ENCODE measurements at regions not wholly inside any gene's neighbourhood (a gene's known extent, or its start where the extent isn't known, plus 50 kb on each side); places are given as distances from the start of the nearest gene placed in this dataset.

GRCh38 chr21:14833666-14834351 is 231.0 kb downstream of the NRIP1 start:
- POLR2A ChIA-PET = interaction anchor here (0.7 kb wide), 1 partner anchor 32 kb away, joined by 3 read pairs; no protein-coding TSS in a partner anchor
- CTCF ChIA-PET (ENCODE audit: low intra/inter-chr PET ratio) = no interaction called here
- WGBS (ENCODE audit: insufficient coverage, low coverage, missing lambda C conversion rate) = 35% methylated on average over 1 of the region's 1 CpG
- H3K27me3 ChIP-seq (ENCODE audit: control insufficient read depth in 2 of 2, insufficient read depth in 2 of 2, low read length in 2 of 2) = no peaks in the 10 kb centered on the region
- H2AFZ ChIP-seq (ENCODE audit: low read depth, low read length) = no peak overlapping the region
- intact Hi-C loops (cut with micrococcal nuclease) = no loop called here
- in situ Hi-C loops (cut with MboI) = no loop called here
- BruUV-seq (replicated peaks) = no TSS peak
- no peak overlapping the region for H3K4me3 ChIP-seq
- DNase-seq (ENCODE audit: extremely low read depth in 1 of 4, low spot score in 3 of 4) (no peak), ATAC-seq (peak; percentile 53), FAIRE-seq (peak; percentile 60)
- H3K9me1 ChIP-seq (ENCODE audit: control insufficient read depth, insufficient read depth, low read length) = no peaks in the 10 kb centered on the region
- H4K20me1 ChIP-seq (replicated peaks; ENCODE audit: control insufficient read depth, insufficient read depth, low read length) = no peaks in the 10 kb centered on the region
- no peak overlapping the region for H3K9ac ChIP-seq (ENCODE audit: insufficient read depth in 1 of 2, low read depth in 2 of 2, low read length in 2 of 2)
- no peaks in the 10 kb centered on the region for H3K9me3 ChIP-seq (replicated peaks; ENCODE audit: control insufficient read depth, insufficient read depth, low read depth, low read length)
- H3K4me1 ChIP-seq (replicated peaks in 1 of 2; ENCODE audit: control insufficient read depth in 2 of 2, insufficient read depth in 2 of 2, low read length in 2 of 2) = peaks cover 0 to 5% of the 10 kb centered on the region in 2 experiments; a peak in 1 of 5 replicates
- H3K4me2 ChIP-seq (ENCODE audit: insufficient read depth, low read length) = no peak overlapping the region
- no peaks in the 10 kb centered on the region for H3K36me3 ChIP-seq (ENCODE audit: control insufficient read depth, insufficient read depth, low read length)
- H3K27ac ChIP-seq (ENCODE audit: extremely low read depth, low read depth, low read length) = no peak overlapping the region; the same call in 2 of the 3 replicates
- no peak for TF ChIP-seq AFF1 (IDR thresholded peaks at IDR 0.05; ENCODE audit: low read depth in 1 of 2, partially characterized antibody in 2 of 2)
- TF ChIP-seq CEBPG (CRISPR knock-in tag; IDR thresholded peaks at IDR 0.05) = no peak
- peak in 1 of 2 experiments; percentile 25; a peak in 1 of 4 replicates for TF ChIP-seq CEBPG (tag; conservative IDR thresholded peaks at IDR 0.05 in 1 of 2, IDR thresholded peaks at IDR 0.05 in 1 of 2)
- no peaks in the 10 kb centered on the region for H3K79me2 ChIP-seq (ENCODE audit: control insufficient read depth, insufficient read depth, low read length)

Measured in K562 (cell line).